PC-3 (cell line): ENCODE measurements at regions not wholly inside any gene's neighbourhood (a gene's known extent, or its start where the extent isn't known, plus 50 kb on each side); places are given as distances from the start of the nearest gene placed in this dataset.

Experiments used
- ATAC-seq: fragments of 200-7000 bp; cut with Tn5 transposase; 2 replicates; pipeline ENCODE4 v1.9.1; 2020; ENCODE audit warnings: mild to moderate bottlenecking, moderate library complexity
- BruUV-seq: library from RNA; stranded (reverse); fragments of 400-500 nt; replicated peaks from 2 replicates; lab custom pipeline; 2021; lab: Mats Ljungman, UMichigan
- CTCF ChIA-PET: fragments of 300-600 bp; sonication (Branson Sonifier 250); formaldehyde crosslinking; loops from one replicate; lab custom pipeline; 2022; ENCODE audit warnings: antibody characterized with exemption; lab: Charles Lee
- POLR2A ChIA-PET: fragments of 300-600 bp; sonication (Branson Sonifier 250); formaldehyde crosslinking; loops from one replicate; lab custom pipeline; 2022; ENCODE audit warnings: antibody characterized with exemption; ENCODE audit not compliant: unreplicated experiment; lab: Charles Lee
- DNase-seq: peaks from one replicate; pipeline ENCODE4 v3.0.0-alpha.2; 2015
- H2AFZ ChIP-seq: fragments of 300-600 bp; sonication (generic); 2 replicates; pipeline ENCODE4 v1.6.0; 2016; ENCODE audit warnings: antibody characterized with exemption, low read length
- H3F3A ChIP-seq: fragments of 300-600 bp; sonication (generic); one replicate; pipeline ENCODE4 v1.6.0; 2017; ENCODE audit warnings: antibody characterized with exemption, low read length, control low read depth, mild to moderate bottlenecking; ENCODE audit not compliant: unreplicated experiment
- H3K27ac ChIP-seq: fragments of 300-600 bp; sonication (generic); 2 replicates; pipeline ENCODE4 v1.5.1; 2016; ENCODE audit warnings: mild to moderate bottlenecking, low read length
- H3K27me3 ChIP-seq: fragments of 300-600 bp; sonication (generic); 2 replicates; pipeline ENCODE4 v1.6.1; 2016; ENCODE audit warnings: low read length, mixed read lengths
- H3K36me3 ChIP-seq: fragments of 300-600 bp; sonication (generic); 2 replicates; pipeline ENCODE4 v1.6.1; 2016; ENCODE audit warnings: low read depth, mixed run types, low read length, mixed read lengths
- H3K4me1 ChIP-seq: fragments of 300-600 bp; sonication (generic); 2 replicates; pipeline ENCODE4 v1.5.1; 2016; ENCODE audit warnings: low read length; ENCODE audit not compliant: insufficient read depth
- H3K4me2 ChIP-seq: fragments of 300-600 bp; sonication (generic); 2 replicates; pipeline ENCODE4 v1.6.0; 2016; ENCODE audit warnings: low read length
- H3K4me3 ChIP-seq: fragments of 300-600 bp; sonication (generic); 2 replicates; pipeline ENCODE4 v1.5.1; 2016; ENCODE audit warnings: mild to moderate bottlenecking, low read length, mixed read lengths
- H3K79me2 ChIP-seq: fragments of 300-600 bp; sonication (generic); 2 replicates; pipeline ENCODE4 v1.6.1; 2017; ENCODE audit warnings: low read length, mixed read lengths
- H3K9ac ChIP-seq: fragments of 300-600 bp; sonication (generic); 2 replicates; pipeline ENCODE4 v1.6.0; 2016; ENCODE audit warnings: mild to moderate bottlenecking, low read length
- H3K9me2 ChIP-seq: fragments of 300-600 bp; sonication (generic); replicated peaks from 2 replicates; pipeline ENCODE4 v1.6.1; 2016; ENCODE audit warnings: mixed run types, low read length, mixed read lengths
- H3K9me3 ChIP-seq: fragments of 300-600 bp; sonication (generic); 2 replicates; pipeline ENCODE4 v1.6.1; 2016; ENCODE audit warnings: low read length, mixed read lengths
- H4K20me1 ChIP-seq: fragments of 300-600 bp; sonication (generic); 2 replicates; pipeline ENCODE4 v1.6.1; 2016; ENCODE audit warnings: low read length, mixed read lengths
- CTCF ChIP-seq: fragments of 300-600 bp; sonication (generic); conservative IDR thresholded peaks from 2 replicates; pipeline ENCODE4 v1.5.1; 2017; ENCODE audit warnings: antibody characterized with exemption, low read depth, mild to moderate bottlenecking, low read length
- EZH2 ChIP-seq: fragments of 300-600 bp; sonication (generic); IDR thresholded peaks from one replicate; pipeline ENCODE4 v1.6.1; 2017; ENCODE audit warnings: antibody characterized with exemption, mild to moderate bottlenecking, low read length; ENCODE audit not compliant: unreplicated experiment
- EZH2phosphoT487 ChIP-seq: fragments of 300-600 bp; sonication (generic); IDR thresholded peaks from 2 replicates; pipeline ENCODE4 v1.6.1; 2018; ENCODE audit warnings: mild to moderate bottlenecking, antibody characterized with exemption, low read length, borderline replicate concordance
- intact Hi-C: fragments of 100-400 bp; cut with micrococcal nuclease; formaldehyde crosslinking; loops from 2 replicates; pipeline ENCODE4 v1.9.0; 2023

GRCh38 chr15:35633677-35634076 is 87.7 kb upstream of the DPH6 start:
- Histone ChIP-seq H3K9ac (no peak overlapping the region), H3K4me3 (no peak overlapping the region), H3K4me1 (no peaks in the 10 kb centered on the region), H3K36me3 (no peaks in the 10 kb centered on the region), H4K20me1 (no peaks in the 10 kb centered on the region), H3K27me3 (no peaks in the 10 kb centered on the region), H2AFZ (no peak overlapping the region), H3K79me2 (no peaks in the 10 kb centered on the region), H3K4me2 (no peak overlapping the region), H3K9me3 (no peaks in the 10 kb centered on the region), H3K9me2 (no peaks in the 10 kb centered on the region), H3K27ac (no peak overlapping the region), H3F3A (no peaks in the 10 kb centered on the region)
- TF ChIP-seq CTCF (no peak), EZH2phosphoT487 (no peak), EZH2 (no peak)
- intact Hi-C loops = no loop called here
- ChIA-PET CTCF (no interaction called here), POLR2A (no interaction called here)
- no TSS peak for BruUV-seq
- no peak for ATAC-seq
- no peak for DNase-seq

- TF ChIP-seq CTCF = no peak
- TF ChIP-seq EZH2phosphoT487 = no peak
- TF ChIP-seq EZH2 = no peak
- Histone ChIP-seq H3K27ac (no peak overlapping the region), H3K27me3 (no peaks in the 10 kb centered on the region), H4K20me1 (no peaks in the 10 kb centered on the region), H3K9me3 (no peaks in the 10 kb centered on the region), H3K4me3 (no peak overlapping the region), H3K36me3 (no peaks in the 10 kb centered on the region), H3K9me2 (no peaks in the 10 kb centered on the region), H3K4me2 (no peak overlapping the region), H3K9ac (no peak overlapping the region), H2AFZ (no peak overlapping the region), H3K79me2 (no peaks in the 10 kb centered on the region), H3F3A (no peaks in the 10 kb centered on the region), H3K4me1 (no peaks in the 10 kb centered on the region)
- CTCF ChIA-PET = interaction anchor here (0.6 kb wide), 1 partner anchor 105 kb away, joined by 3 read pairs; no protein-coding TSS in a partner anchor
- POLR2A ChIA-PET = no interaction called here
- BruUV-seq = no TSS peak
- ATAC-seq = no peak
- DNase-seq = no peak
- intact Hi-C loops = no loop called here
Observed at GRCh38 chr15:35646790-35647189, 100.8 kb upstream of the DPH6 start.

- H3K4me1 ChIP-seq = no peaks in the 10 kb centered on the region
- no peak overlapping the region for H3K27ac ChIP-seq
- BruUV-seq = no TSS peak
- no peak overlapping the region for H3K4me2 ChIP-seq
- no peak overlapping the region for H3K4me3 ChIP-seq
- intact Hi-C loops = no loop called here
- ATAC-seq (no peak), DNase-seq (no peak)
- no peaks in the 10 kb centered on the region for H3K27me3 ChIP-seq
- no peaks in the 10 kb centered on the region for H3F3A ChIP-seq
- no peak overlapping the region for H3K9ac ChIP-seq
- no peaks in the 10 kb centered on the region for H3K9me2 ChIP-seq
- ChIA-PET CTCF (interaction anchor here (0.5 kb wide), 1 partner anchor 120 kb away, joined by 3 read pairs; no protein-coding TSS in a partner anchor), POLR2A (no interaction called here)
- no peaks in the 10 kb centered on the region for H3K79me2 ChIP-seq
- H3K9me3 ChIP-seq = no peaks in the 10 kb centered on the region
- H4K20me1 ChIP-seq = no peaks in the 10 kb centered on the region
- no peak overlapping the region for H2AFZ ChIP-seq
- TF ChIP-seq EZH2 = no peak
- no peak for TF ChIP-seq EZH2phosphoT487
- TF ChIP-seq CTCF = no peak
- no peaks in the 10 kb centered on the region for H3K36me3 ChIP-seq
Observed at GRCh38 chr15:35647303-35647702, 101.3 kb upstream of the DPH6 start.
